Esophagus muscularis mucosa (tissue), 3 donors: ENCODE measurements at regions not wholly inside any gene's neighbourhood (a gene's known extent, or its start where the extent isn't known, plus 50 kb on each side); places are given as distances from the start of the nearest gene placed in this dataset.

Experiments used
- POLR2AphosphoS5 ChIP-seq, 2 donors: sonication (generic); formaldehyde crosslinking; IDR thresholded peaks; one replicate each; pipeline ENCODE4 v1.6.1; 2017; ENCODE audit warnings: antibody characterized with exemption in 2 of 2
- TF ChIP-seq, protein P1 (sequence below), 3 experiments: fragments of 200-600 bp in 2 of 3; fragments of 450-650 bp in 1 of 3; sonication (generic) in 2 of 3; IDR thresholded peaks; one replicate each; pipeline ENCODE4 v1.5.1; 2017 to 2019; ENCODE audit warnings: antibody characterized with exemption in 3 of 3, mild to moderate bottlenecking in 2 of 3, moderate library complexity in 1 of 3

- TF ChIP-seq, protein P1, sequence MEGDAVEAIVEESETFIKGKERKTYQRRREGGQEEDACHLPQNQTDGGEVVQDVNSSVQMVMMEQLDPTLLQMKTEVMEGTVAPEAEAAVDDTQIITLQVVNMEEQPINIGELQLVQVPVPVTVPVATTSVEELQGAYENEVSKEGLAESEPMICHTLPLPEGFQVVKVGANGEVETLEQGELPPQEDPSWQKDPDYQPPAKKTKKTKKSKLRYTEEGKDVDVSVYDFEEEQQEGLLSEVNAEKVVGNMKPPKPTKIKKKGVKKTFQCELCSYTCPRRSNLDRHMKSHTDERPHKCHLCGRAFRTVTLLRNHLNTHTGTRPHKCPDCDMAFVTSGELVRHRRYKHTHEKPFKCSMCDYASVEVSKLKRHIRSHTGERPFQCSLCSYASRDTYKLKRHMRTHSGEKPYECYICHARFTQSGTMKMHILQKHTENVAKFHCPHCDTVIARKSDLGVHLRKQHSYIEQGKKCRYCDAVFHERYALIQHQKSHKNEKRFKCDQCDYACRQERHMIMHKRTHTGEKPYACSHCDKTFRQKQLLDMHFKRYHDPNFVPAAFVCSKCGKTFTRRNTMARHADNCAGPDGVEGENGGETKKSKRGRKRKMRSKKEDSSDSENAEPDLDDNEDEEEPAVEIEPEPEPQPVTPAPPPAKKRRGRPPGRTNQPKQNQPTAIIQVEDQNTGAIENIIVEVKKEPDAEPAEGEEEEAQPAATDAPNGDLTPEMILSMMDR (IDR thresholded peaks at IDR 0.05) = no peak
- no peak for TF ChIP-seq POLR2AphosphoS5 (IDR thresholded peaks at IDR 0.05)
These were observed 470.3 kb downstream of the TBC1D22A start for GRCh38 chr22:47232753-47233152.
